Astrocyte (in vitro differentiated cells and primary cell): ENCODE measurements at regions not wholly inside any gene's neighbourhood (a gene's known extent, or its start where the extent isn't known, plus 50 kb on each side); places are given as distances from the start of the nearest gene placed in this dataset.

Experiments used
- CTCF ChIP-seq: IDR thresholded peaks from 2 replicates; pipeline ENCODE4 v1.5.1; 2011; ENCODE audit warnings: low read depth, mild to moderate bottlenecking, inconsistent platforms, low read length, moderate library complexity; ENCODE audit not compliant: insufficient read depth
- EZH2 ChIP-seq: IDR thresholded peaks from 2 replicates; pipeline ENCODE4 v1.6.1; 2012; ENCODE audit warnings: mild to moderate bottlenecking, low read length, inconsistent platforms; ENCODE audit not compliant: insufficient read depth

GRCh38 chr22:47266329-47266728, 503.9 kb downstream of the TBC1D22A start:
- no peak for TF ChIP-seq CTCF
- no peak for TF ChIP-seq EZH2
